HL-60 (cell line): ENCODE measurements at regions not wholly inside any gene's neighbourhood (a gene's known extent, or its start where the extent isn't known, plus 50 kb on each side); places are given as distances from the start of the nearest gene placed in this dataset.

ENCODE experiments used
- DNase-seq, 2 experiments: peaks; one replicate each; pipeline ENCODE4 v3.0.0-alpha.2; 2010 to 2020; ENCODE audit warnings: low read depth in 1 of 2, low spot score in 1 of 2
- H3K27ac ChIP-seq: fragments of 250-450 bp; sonication (Bioruptor Pico); replicated peaks from 2 replicates; pipeline ENCODE4 v1.5.1; 2020; ENCODE audit warnings: mild to moderate bottlenecking, moderate library complexity
- H3K27me3 ChIP-seq: fragments of 250-450 bp; sonication (Bioruptor Pico); 2 replicates; pipeline ENCODE4 v1.5.1; 2021; ENCODE audit warnings: mild to moderate bottlenecking, moderate library complexity; ENCODE audit not compliant: insufficient read depth, poor library complexity, severe bottlenecking
- H3K4me3 ChIP-seq: replicated peaks from 2 replicates; pipeline ENCODE4 v1.5.1; 2011; ENCODE audit warnings: mild to moderate bottlenecking, control low read depth, low read length; ENCODE audit not compliant: insufficient read depth
- GABPA ChIP-seq: IDR thresholded peaks from 2 replicates; pipeline ENCODE4 v1.6.1; 2012; ENCODE audit warnings: low read depth
- POLR2AphosphoS5 ChIP-seq: IDR thresholded peaks from 2 replicates; pipeline ENCODE4 v1.6.1; 2012; ENCODE audit warnings: low read depth
- SPI1 ChIP-seq: IDR thresholded peaks from 2 replicates; pipeline ENCODE4 v1.6.1; 2012; ENCODE audit warnings: low read depth, mild to moderate bottlenecking, borderline replicate concordance
- TF ChIP-seq, protein P1 (sequence below): IDR thresholded peaks from one replicate; pipeline ENCODE4 v1.5.1; 2011; ENCODE audit warnings: low read length, control low read depth, inconsistent platforms; ENCODE audit not compliant: insufficient read depth
- TF ChIP-seq, protein P2 (sequence below): IDR thresholded peaks from 2 replicates; pipeline ENCODE4 v1.6.1; 2012; ENCODE audit warnings: low read depth; ENCODE audit not compliant: insufficient replicate concordance

- TF ChIP-seq POLR2AphosphoS5 = no peak
- no peak for TF ChIP-seq GABPA
- TF ChIP-seq, protein P1, sequence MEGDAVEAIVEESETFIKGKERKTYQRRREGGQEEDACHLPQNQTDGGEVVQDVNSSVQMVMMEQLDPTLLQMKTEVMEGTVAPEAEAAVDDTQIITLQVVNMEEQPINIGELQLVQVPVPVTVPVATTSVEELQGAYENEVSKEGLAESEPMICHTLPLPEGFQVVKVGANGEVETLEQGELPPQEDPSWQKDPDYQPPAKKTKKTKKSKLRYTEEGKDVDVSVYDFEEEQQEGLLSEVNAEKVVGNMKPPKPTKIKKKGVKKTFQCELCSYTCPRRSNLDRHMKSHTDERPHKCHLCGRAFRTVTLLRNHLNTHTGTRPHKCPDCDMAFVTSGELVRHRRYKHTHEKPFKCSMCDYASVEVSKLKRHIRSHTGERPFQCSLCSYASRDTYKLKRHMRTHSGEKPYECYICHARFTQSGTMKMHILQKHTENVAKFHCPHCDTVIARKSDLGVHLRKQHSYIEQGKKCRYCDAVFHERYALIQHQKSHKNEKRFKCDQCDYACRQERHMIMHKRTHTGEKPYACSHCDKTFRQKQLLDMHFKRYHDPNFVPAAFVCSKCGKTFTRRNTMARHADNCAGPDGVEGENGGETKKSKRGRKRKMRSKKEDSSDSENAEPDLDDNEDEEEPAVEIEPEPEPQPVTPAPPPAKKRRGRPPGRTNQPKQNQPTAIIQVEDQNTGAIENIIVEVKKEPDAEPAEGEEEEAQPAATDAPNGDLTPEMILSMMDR = no peak
- TF ChIP-seq, protein P2, sequence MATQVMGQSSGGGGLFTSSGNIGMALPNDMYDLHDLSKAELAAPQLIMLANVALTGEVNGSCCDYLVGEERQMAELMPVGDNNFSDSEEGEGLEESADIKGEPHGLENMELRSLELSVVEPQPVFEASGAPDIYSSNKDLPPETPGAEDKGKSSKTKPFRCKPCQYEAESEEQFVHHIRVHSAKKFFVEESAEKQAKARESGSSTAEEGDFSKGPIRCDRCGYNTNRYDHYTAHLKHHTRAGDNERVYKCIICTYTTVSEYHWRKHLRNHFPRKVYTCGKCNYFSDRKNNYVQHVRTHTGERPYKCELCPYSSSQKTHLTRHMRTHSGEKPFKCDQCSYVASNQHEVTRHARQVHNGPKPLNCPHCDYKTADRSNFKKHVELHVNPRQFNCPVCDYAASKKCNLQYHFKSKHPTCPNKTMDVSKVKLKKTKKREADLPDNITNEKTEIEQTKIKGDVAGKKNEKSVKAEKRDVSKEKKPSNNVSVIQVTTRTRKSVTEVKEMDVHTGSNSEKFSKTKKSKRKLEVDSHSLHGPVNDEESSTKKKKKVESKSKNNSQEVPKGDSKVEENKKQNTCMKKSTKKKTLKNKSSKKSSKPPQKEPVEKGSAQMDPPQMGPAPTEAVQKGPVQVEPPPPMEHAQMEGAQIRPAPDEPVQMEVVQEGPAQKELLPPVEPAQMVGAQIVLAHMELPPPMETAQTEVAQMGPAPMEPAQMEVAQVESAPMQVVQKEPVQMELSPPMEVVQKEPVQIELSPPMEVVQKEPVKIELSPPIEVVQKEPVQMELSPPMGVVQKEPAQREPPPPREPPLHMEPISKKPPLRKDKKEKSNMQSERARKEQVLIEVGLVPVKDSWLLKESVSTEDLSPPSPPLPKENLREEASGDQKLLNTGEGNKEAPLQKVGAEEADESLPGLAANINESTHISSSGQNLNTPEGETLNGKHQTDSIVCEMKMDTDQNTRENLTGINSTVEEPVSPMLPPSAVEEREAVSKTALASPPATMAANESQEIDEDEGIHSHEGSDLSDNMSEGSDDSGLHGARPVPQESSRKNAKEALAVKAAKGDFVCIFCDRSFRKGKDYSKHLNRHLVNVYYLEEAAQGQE = no peak
- TF ChIP-seq SPI1 = no peak
- no peak for DNase-seq
- Histone ChIP-seq H3K27me3 (peaks cover 3% of the 10 kb centered on the region), H3K27ac (no peak overlapping the region), H3K4me3 (no peak overlapping the region)
Measured at GRCh38 chr15:79218588-79219200, 63.8 kb upstream of the ANKRD34C start.

DNA sequence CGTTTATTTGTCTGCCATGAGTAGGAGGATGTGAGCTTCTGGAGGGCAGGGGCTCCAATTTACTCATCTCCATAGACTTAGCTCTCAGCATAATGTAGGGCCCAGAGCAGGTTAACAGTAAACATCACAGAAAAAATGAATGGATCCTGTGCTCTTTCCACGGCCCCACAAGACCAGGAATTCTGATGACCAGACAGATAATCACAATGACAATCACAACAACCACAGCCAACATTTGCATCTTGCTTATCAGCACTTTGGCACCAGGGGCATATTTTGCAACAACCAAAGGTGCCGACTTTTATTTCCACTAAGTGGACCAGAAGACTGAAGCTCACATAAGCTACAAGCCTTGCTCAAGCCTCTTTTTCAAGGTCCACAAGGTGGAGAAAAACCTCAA, 68.9 kb upstream of the ANKRD34C start:
- Histone ChIP-seq H3K4me3 (no peak overlapping the region), H3K27ac (no peak overlapping the region), H3K27me3 (peaks cover 25% of the 10 kb centered on the region)
- TF ChIP-seq SPI1 (no peak), POLR2AphosphoS5 (no peak), GABPA (no peak)
- TF ChIP-seq, protein P2 = no peak
- TF ChIP-seq, protein P1 = no peak
- no peak for DNase-seq

DNA sequence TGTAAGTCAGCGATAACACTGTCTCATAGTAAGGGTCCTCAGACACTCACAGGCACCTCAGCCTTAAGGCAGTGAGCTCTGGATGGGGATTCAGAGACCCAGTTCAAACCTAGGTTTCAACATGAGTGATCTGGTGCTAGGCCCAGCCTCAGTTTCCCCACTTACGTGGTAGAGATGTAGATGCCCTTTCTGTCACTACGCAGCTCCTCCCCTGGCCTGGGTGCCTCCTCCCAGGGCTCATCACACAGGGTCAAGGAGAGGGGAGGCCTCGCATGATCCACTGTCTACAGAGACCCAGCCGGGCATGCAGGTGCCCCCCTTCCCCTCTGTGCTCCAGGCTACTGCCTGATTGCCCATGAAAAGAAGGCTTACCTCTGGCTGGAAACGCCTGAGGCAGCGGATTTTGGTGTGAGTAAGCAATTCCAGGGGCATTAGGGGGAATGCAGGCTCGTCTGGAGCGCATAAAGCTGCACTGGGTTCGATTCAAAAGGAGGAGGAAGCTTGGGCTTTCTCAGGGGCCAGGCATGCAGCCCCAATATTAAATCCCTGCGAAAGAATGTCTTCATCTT, 69.8 kb upstream of the ANKRD34C start:
- TF ChIP-seq POLR2AphosphoS5 = no peak
- TF ChIP-seq SPI1 = no peak
- TF ChIP-seq, protein P2 = no peak
- TF ChIP-seq GABPA = no peak
- TF ChIP-seq, protein P1 = no peak
- H3K27me3 ChIP-seq = peaks cover 26% of the 10 kb centered on the region
- no peak overlapping the region for H3K27ac ChIP-seq
- DNase-seq = no peak
- no peak overlapping the region for H3K4me3 ChIP-seq
